A549 (cell line): ENCODE measurements at regions not wholly inside any gene's neighbourhood (a gene's known extent, or its start where the extent isn't known, plus 50 kb on each side); places are given as distances from the start of the nearest gene placed in this dataset.

ENCODE experiments used
- ATAC-seq, 2 experiments: fragments of 200-7000 bp in 1 of 2; fragments of >200 bp in 1 of 2; cut with Nextera tagmentation in 1 of 2; cut with Tn5 transposase in 1 of 2; 3 replicates each; pipeline versions ENCODE4 v1.8.0 to v1.9.1; 2018 to 2020; ENCODE audit warnings: mild to moderate bottlenecking in 1 of 2, moderate library complexity in 1 of 2
- CTCF ChIA-PET: fragments of 300-600 bp; sonication (Branson Sonifier 250); formaldehyde crosslinking; extraction: SDS; loops from one replicate; lab custom pipeline; 2021; ENCODE audit warnings: antibody characterized with exemption, inconsistent platforms; lab: Yijun Ruan, JAX
- POLR2A ChIA-PET: fragments of 350-600 bp; formaldehyde crosslinking; extraction: SDS; loops from one replicate; lab custom pipeline; 2021; ENCODE audit warnings: antibody characterized with exemption, inconsistent platforms; lab: Yijun Ruan, JAX
- DNase-seq, 2 experiments: peaks; one replicate each; pipeline versions ENCODE4 v3.0.0 to v3.0.0-alpha.2; 2011 to 2016; ENCODE audit warnings: low read depth in 1 of 2, low spot score in 1 of 2
- FAIRE-seq: peaks from 2 replicates; lab custom pipeline; 2011; peaks lifted over from hg19 to GRCh38; lab: Jason Lieb, UNC
- H3K27ac ChIP-seq, 2 experiments: fragments of >200 bp; sonication (Bioruptor Twin); formaldehyde crosslinking; 3 replicates each; pipeline ENCODE4 v1.5.1; 2016 to 2017
- H3K4me1 ChIP-seq: fragments of >200 bp; sonication (Bioruptor Twin); formaldehyde crosslinking; 3 replicates; pipeline ENCODE4 v1.6.1; 2016
- H3K4me2 ChIP-seq: fragments of >200 bp; sonication (Bioruptor Twin); formaldehyde crosslinking; 3 replicates; pipeline ENCODE4 v1.6.1; 2016
- H3K4me3 ChIP-seq: fragments of >200 bp; sonication (Bioruptor Twin); formaldehyde crosslinking; 3 replicates; pipeline ENCODE4 v1.5.1; 2016
- H3K9me3 ChIP-seq: fragments of >200 bp; sonication (Bioruptor Twin); formaldehyde crosslinking; 3 replicates; pipeline ENCODE4 v1.6.1; 2016
- CBX2 ChIP-seq: fragments of 200-600 bp; sonication (generic); IDR thresholded peaks from 2 replicates; pipeline ENCODE4 v1.6.1; 2016; ENCODE audit warnings: low read depth, mild to moderate bottlenecking, borderline replicate concordance
- CBX8 ChIP-seq: fragments of 200-600 bp; sonication (generic); IDR thresholded peaks from 2 replicates; pipeline ENCODE4 v1.6.1; 2016
- EHF ChIP-seq: fragments of 250-450 bp; sonication (Bioruptor Pico); IDR thresholded peaks from 2 replicates; pipeline ENCODE4 v1.5.0; 2020; ENCODE audit warnings: mild to moderate bottlenecking
- EHMT2 ChIP-seq: fragments of 200-600 bp; sonication (generic); IDR thresholded peaks from 2 replicates; pipeline ENCODE4 v1.6.1; 2016; ENCODE audit warnings: antibody characterized with exemption, low read depth, mild to moderate bottlenecking, moderate library complexity
- FOSL2 ChIP-seq, 2 experiments: fragments of 450-650 bp in 1 of 2; fragments of >200 bp in 1 of 2; sonication (Bioruptor Twin) in 1 of 2; formaldehyde crosslinking; IDR thresholded peaks; 2 replicates each; pipeline versions ENCODE4 v1.5.0 to v1.6.1; 2016 to 2020; ENCODE audit warnings: mild to moderate bottlenecking in 1 of 2, moderate library complexity in 1 of 2
- GATA3 ChIP-seq: IDR thresholded peaks from 2 replicates; pipeline ENCODE4 v1.6.1; 2012; ENCODE audit warnings: borderline replicate concordance
- HDAC2 ChIP-seq: fragments of 200-600 bp; sonication (generic); IDR thresholded peaks from 2 replicates; pipeline ENCODE4 v1.6.1; 2016
- HOXA7 ChIP-seq: fragments of 250-450 bp; sonication (Bioruptor Pico); IDR thresholded peaks from 2 replicates; pipeline ENCODE4 v1.5.0; 2020; ENCODE audit warnings: mild to moderate bottlenecking, moderate library complexity
- HOXB5 ChIP-seq: fragments of 250-450 bp; sonication (Bioruptor Pico); IDR thresholded peaks from 2 replicates; pipeline ENCODE4 v1.5.0; 2020; ENCODE audit warnings: mild to moderate bottlenecking, moderate library complexity
- JUNB ChIP-seq: fragments of >200 bp; sonication (Bioruptor Twin); formaldehyde crosslinking; IDR thresholded peaks from 2 replicates; pipeline ENCODE4 v1.6.1; 2016
- KDM5A ChIP-seq: fragments of 200-600 bp; sonication (generic); IDR thresholded peaks from 2 replicates; pipeline ENCODE4 v1.6.1; 2016; ENCODE audit warnings: antibody characterized with exemption, mild to moderate bottlenecking
- MAFK ChIP-seq: fragments of 450-650 bp; IDR thresholded peaks from 2 replicates; pipeline ENCODE4 v1.6.1; 2014; ENCODE audit not compliant: partially characterized antibody
- MAZ ChIP-seq: fragments of 150-350 bp; IDR thresholded peaks from 2 replicates; pipeline ENCODE4 v1.6.1; 2014; ENCODE audit warnings: antibody characterized with exemption, low read depth, low read length, borderline replicate concordance
- NPAS2 ChIP-seq: fragments of 250-450 bp; sonication (Bioruptor Pico); IDR thresholded peaks from 2 replicates; pipeline ENCODE4 v1.8.0; 2022; ENCODE audit warnings: mild to moderate bottlenecking, moderate library complexity, borderline replicate concordance
- NR3C1 ChIP-seq: fragments of >200 bp; sonication (Bioruptor Twin); formaldehyde crosslinking; IDR thresholded peaks from 3 replicates; pipeline ENCODE4 v1.6.1; 2017
- PHF8 ChIP-seq: fragments of 200-600 bp; sonication (generic); IDR thresholded peaks from 2 replicates; pipeline ENCODE4 v1.6.1; 2016; ENCODE audit warnings: low read depth, mild to moderate bottlenecking, antibody characterized with exemption, moderate library complexity, borderline replicate concordance
- POLR2A ChIP-seq: IDR thresholded peaks from 2 replicates; pipeline ENCODE4 v1.6.1; 2012; ENCODE audit warnings: mild to moderate bottlenecking, low read length
- POLR2AphosphoS2 ChIP-seq: conservative IDR thresholded peaks from 2 replicates; pipeline ENCODE4 v1.6.1; 2012; ENCODE audit warnings: low read length, improper control_type of control experiment, inconsistent platforms
- RARB ChIP-seq: fragments of 250-450 bp; sonication (Bioruptor Pico); IDR thresholded peaks from 2 replicates; pipeline ENCODE4 v1.8.0; 2021; ENCODE audit warnings: mild to moderate bottlenecking, moderate library complexity
- RCOR1 ChIP-seq: fragments of 150-350 bp; IDR thresholded peaks from 2 replicates; pipeline ENCODE4 v1.6.1; 2014; ENCODE audit warnings: antibody characterized with exemption, low read length, low read depth
- SREBF2 ChIP-seq: fragments of 450-650 bp; IDR thresholded peaks from 2 replicates; pipeline ENCODE4 v1.6.1; 2014; ENCODE audit warnings: mild to moderate bottlenecking, moderate library complexity
- TFCP2L1 ChIP-seq: fragments of 250-450 bp; sonication (Bioruptor Pico); IDR thresholded peaks from 2 replicates; pipeline ENCODE4 v1.5.0; 2021; ENCODE audit warnings: mild to moderate bottlenecking
- ZFP36 ChIP-seq: fragments of 450-650 bp; IDR thresholded peaks from 2 replicates; pipeline ENCODE4 v1.6.1; 2014; ENCODE audit warnings: borderline replicate concordance; ENCODE audit not compliant: partially characterized antibody
- ZNF302 ChIP-seq: fragments of 250-450 bp; sonication (Bioruptor Pico); IDR thresholded peaks from 2 replicates; pipeline ENCODE4 v1.9.0; 2021; ENCODE audit warnings: inconsistent platforms, mild to moderate bottlenecking, moderate library complexity
- ZSCAN20 ChIP-seq: fragments of 250-450 bp; sonication (Bioruptor Pico); IDR thresholded peaks from 2 replicates; pipeline ENCODE4 v1.8.0; 2022; ENCODE audit warnings: mild to moderate bottlenecking, moderate library complexity
- WGBS: methylation state at CpG from one replicate; pipeline ENCODE4 v1.1.6; 2017; ENCODE audit errors: missing lambda C conversion rate; 5-methylcytosine and 5-hydroxymethylcytosine counted together
- TF ChIP-seq, protein P1 (sequence below): fragments of 250-450 bp; sonication (Bioruptor Pico); IDR thresholded peaks from 2 replicates; pipeline ENCODE4 v1.5.0; 2020; ENCODE audit warnings: low read depth, mild to moderate bottlenecking, moderate library complexity
- TF ChIP-seq, protein P2 (sequence below): fragments of 250-450 bp; sonication (Bioruptor Pico); IDR thresholded peaks from 2 replicates; pipeline ENCODE4 v1.5.0; 2021; ENCODE audit warnings: mild to moderate bottlenecking, moderate library complexity, borderline replicate concordance
- TF ChIP-seq, protein P3 (sequence below): IDR thresholded peaks from 2 replicates; pipeline ENCODE4 v1.6.1; 2012; ENCODE audit warnings: low read depth, borderline replicate concordance
- TF ChIP-seq, protein P4 (sequence below): fragments of >200 bp; sonication (Bioruptor Twin); formaldehyde crosslinking; IDR thresholded peaks from 3 replicates; pipeline ENCODE4 v1.5.1; 2016

DNA sequence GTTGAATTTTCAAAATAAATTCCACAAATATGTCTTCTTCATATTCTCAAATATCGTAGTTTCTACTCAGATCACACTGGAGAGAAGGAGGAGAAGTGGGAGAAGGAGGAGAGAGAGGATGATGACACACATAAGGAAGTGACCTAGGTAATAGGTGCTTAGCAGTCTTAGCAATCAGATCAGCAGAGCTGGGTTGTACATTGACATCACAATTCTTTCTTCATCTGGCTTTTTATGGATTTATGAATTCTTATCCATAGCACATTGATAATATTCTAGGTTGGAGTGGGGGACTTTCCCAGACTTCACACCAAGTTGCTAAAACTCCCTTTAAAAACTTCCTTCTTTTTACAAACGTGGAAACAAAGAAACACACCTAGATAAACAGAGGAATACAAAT, 86.9 kb downstream of the FGF9 start:
- ChIA-PET CTCF (no interaction called here), POLR2A (no interaction called here)
- no peaks in the 10 kb centered on the region for H3K9me3 ChIP-seq
- ATAC-seq (no peak), FAIRE-seq (no peak), DNase-seq (no peak)
- TF ChIP-seq HOXA7 (CRISPR knock-in tag): no peak
- no peak for TF ChIP-seq RCOR1
- no peak for TF ChIP-seq POLR2AphosphoS2
- TF ChIP-seq MAFK: no peak
- no peak for TF ChIP-seq EHF
- TF ChIP-seq CBX2: no peak
- no peak for TF ChIP-seq MAZ
- no peak for TF ChIP-seq KDM5A
- TF ChIP-seq HDAC2: no peak
- TF ChIP-seq FOSL2 (IDR thresholded peaks at IDR 0.05): no peak
- no peak for TF ChIP-seq FOSL2 (CRISPR knock-in tag; IDR thresholded peaks at IDR 0.05)
- no peak for TF ChIP-seq JUNB
- TF ChIP-seq, protein P1, sequence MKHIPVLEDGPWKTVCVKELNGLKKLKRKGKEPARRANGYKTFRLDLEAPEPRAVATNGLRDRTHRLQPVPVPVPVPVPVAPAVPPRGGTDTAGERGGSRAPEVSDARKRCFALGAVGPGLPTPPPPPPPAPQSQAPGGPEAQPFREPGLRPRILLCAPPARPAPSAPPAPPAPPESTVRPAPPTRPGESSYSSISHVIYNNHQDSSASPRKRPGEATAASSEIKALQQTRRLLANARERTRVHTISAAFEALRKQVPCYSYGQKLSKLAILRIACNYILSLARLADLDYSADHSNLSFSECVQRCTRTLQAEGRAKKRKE (CRISPR knock-in tag): no peak
- TF ChIP-seq GATA3: no peak
- TF ChIP-seq HOXB5 (CRISPR knock-in tag): no peak
- TF ChIP-seq, protein P2, sequence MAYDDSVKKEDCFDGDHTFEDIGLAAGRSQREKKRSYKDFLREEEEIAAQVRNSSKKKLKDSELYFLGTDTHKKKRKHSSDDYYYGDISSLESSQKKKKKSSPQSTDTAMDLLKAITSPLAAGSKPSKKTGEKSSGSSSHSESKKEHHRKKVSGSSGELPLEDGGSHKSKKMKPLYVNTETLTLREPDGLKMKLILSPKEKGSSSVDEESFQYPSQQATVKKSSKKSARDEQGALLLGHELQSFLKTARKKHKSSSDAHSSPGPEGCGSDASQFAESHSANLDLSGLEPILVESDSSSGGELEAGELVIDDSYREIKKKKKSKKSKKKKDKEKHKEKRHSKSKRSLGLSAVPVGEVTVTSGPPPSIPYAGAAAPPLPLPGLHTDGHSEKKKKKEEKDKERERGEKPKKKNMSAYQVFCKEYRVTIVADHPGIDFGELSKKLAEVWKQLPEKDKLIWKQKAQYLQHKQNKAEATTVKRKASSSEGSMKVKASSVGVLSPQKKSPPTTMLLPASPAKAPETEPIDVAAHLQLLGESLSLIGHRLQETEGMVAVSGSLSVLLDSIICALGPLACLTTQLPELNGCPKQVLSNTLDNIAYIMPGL (CRISPR knock-in tag): no peak
- no peak for TF ChIP-seq TFCP2L1
- H3K4me2 ChIP-seq: no peak overlapping the region
- H3K4me1 ChIP-seq: no peaks in the 10 kb centered on the region
- WGBS: 3% methylated on average over 2 of the region's 2 CpGs
- H3K27ac ChIP-seq: no peak overlapping the region
- H3K4me3 ChIP-seq: no peak overlapping the region

DNA sequence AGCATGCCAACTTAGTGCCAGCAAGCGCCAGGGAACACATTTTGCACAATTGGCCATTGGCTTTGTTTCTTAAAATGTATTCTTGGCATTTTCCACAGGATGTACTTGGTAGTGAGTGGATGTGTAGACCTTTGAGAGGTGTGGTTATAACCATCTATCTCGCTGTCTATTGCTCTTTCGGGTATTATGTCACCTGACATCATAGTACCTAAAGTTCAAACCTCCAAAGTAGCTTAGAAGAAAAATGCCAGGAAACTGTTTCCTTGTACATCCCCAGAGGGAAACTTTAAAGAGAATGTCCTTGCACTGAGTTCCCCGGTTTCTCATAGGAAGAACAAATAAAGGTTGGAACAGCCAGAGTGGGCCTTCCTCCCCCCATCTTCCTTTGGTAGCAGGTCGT, 87.6 kb downstream of the FGF9 start:
- ATAC-seq (no peak), DNase-seq (no peak), FAIRE-seq (no peak)
- Histone ChIP-seq H3K9me3 (no peaks in the 10 kb centered on the region), H3K4me2 (no peak overlapping the region), H3K27ac (no peak overlapping the region), H3K4me1 (no peaks in the 10 kb centered on the region), H3K4me3 (no peak overlapping the region)
- WGBS: 28% methylated on average over 5 of the region's 5 CpGs
- ChIA-PET POLR2A (no interaction called here), CTCF (no interaction called here)
- no peak for TF ChIP-seq FOSL2 (IDR thresholded peaks at IDR 0.05)
- no peak for TF ChIP-seq FOSL2 (CRISPR knock-in tag; IDR thresholded peaks at IDR 0.05)
- TF ChIP-seq RARB (CRISPR knock-in tag): no peak
- no peak for TF ChIP-seq EHF
- TF ChIP-seq, protein P3, sequence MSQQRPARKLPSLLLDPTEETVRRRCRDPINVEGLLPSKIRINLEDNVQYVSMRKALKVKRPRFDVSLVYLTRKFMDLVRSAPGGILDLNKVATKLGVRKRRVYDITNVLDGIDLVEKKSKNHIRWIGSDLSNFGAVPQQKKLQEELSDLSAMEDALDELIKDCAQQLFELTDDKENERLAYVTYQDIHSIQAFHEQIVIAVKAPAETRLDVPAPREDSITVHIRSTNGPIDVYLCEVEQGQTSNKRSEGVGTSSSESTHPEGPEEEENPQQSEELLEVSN: no peak
- no peak for TF ChIP-seq NR3C1
- TF ChIP-seq EHMT2: no peak
- no peak for TF ChIP-seq ZSCAN20
- TF ChIP-seq NPAS2 (CRISPR knock-in tag): no peak
- TF ChIP-seq POLR2AphosphoS2: no peak
- TF ChIP-seq CBX2: no peak
- TF ChIP-seq SREBF2: no peak
- TF ChIP-seq, protein P4, sequence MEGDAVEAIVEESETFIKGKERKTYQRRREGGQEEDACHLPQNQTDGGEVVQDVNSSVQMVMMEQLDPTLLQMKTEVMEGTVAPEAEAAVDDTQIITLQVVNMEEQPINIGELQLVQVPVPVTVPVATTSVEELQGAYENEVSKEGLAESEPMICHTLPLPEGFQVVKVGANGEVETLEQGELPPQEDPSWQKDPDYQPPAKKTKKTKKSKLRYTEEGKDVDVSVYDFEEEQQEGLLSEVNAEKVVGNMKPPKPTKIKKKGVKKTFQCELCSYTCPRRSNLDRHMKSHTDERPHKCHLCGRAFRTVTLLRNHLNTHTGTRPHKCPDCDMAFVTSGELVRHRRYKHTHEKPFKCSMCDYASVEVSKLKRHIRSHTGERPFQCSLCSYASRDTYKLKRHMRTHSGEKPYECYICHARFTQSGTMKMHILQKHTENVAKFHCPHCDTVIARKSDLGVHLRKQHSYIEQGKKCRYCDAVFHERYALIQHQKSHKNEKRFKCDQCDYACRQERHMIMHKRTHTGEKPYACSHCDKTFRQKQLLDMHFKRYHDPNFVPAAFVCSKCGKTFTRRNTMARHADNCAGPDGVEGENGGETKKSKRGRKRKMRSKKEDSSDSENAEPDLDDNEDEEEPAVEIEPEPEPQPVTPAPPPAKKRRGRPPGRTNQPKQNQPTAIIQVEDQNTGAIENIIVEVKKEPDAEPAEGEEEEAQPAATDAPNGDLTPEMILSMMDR: no peak
- TF ChIP-seq, protein P1 (CRISPR knock-in tag): no peak
- no peak for TF ChIP-seq PHF8
- no peak for TF ChIP-seq POLR2A
- no peak for TF ChIP-seq ZFP36
- no peak for TF ChIP-seq CBX8
- no peak for TF ChIP-seq ZNF302 (CRISPR knock-in tag)
